Heart left ventricle (tissue), 16 donors: ENCODE measurements at regions not wholly inside any gene's neighbourhood (a gene's known extent, or its start where the extent isn't known, plus 50 kb on each side); places are given as distances from the start of the nearest gene placed in this dataset.

ENCODE experiments used
- ATAC-seq, 4 donors: fragments of 200-7000 bp; cut with Tn5 transposase; one replicate each; pipeline ENCODE4 v1.9.1; 2020 to 2022; ENCODE audit warnings: moderate library complexity in 4 of 4, mild to moderate bottlenecking in 3 of 4, moderate number of reproducible peaks in 1 of 4
- DNase-seq, 5 donors: peaks; one replicate each; pipeline ENCODE4 v3.0.0-alpha.2; 2020
- H3K27ac ChIP-seq, 12 donors: fragments of 200-600 bp; sonication (generic) in 4 of 12; one replicate each; pipeline versions ENCODE4 v1.5.0 to v1.8.0; 2016 to 2022; ENCODE audit warnings: mild to moderate bottlenecking in 2 of 12
- H3K27me3 ChIP-seq, 9 donors: fragments of 200-600 bp; sonication (generic) in 2 of 9; one replicate each; pipeline versions ENCODE4 v1.5.1 to v1.8.0; 2016 to 2022; ENCODE audit warnings: mild to moderate bottlenecking in 3 of 9
- H3K36me3 ChIP-seq, 9 donors: fragments of 200-600 bp; sonication (generic) in 2 of 9; one replicate each; pipeline versions ENCODE4 v1.5.0 to v1.8.0; 2018 to 2022; ENCODE audit warnings: mild to moderate bottlenecking in 2 of 9
- H3K4me1 ChIP-seq, 12 donors: fragments of 200-600 bp; sonication (generic) in 4 of 12; one replicate each; pipeline versions ENCODE4 v1.5.0 to v1.8.0; 2016 to 2022; ENCODE audit warnings: mild to moderate bottlenecking in 3 of 12
- H3K4me3 ChIP-seq, 12 donors: fragments of 200-600 bp; sonication (generic) in 4 of 12; one replicate each; pipeline versions ENCODE4 v1.5.0 to v1.8.0; 2017 to 2022; ENCODE audit warnings: mild to moderate bottlenecking in 9 of 12, moderate library complexity in 4 of 12
- H3K9me3 ChIP-seq, 12 donors: fragments of 200-600 bp; sonication (generic) in 4 of 12; one replicate each; pipeline versions ENCODE4 v1.5.0 to v1.8.0; 2016 to 2022; ENCODE audit warnings: mild to moderate bottlenecking in 1 of 12
- CTCF ChIP-seq, 12 donors: fragments of 200-600 bp; sonication (generic) in 4 of 12; IDR thresholded peaks; one replicate each; pipeline versions ENCODE4 v1.5.0 to v1.8.0; 2018 to 2022; ENCODE audit warnings: antibody characterized with exemption in 12 of 12, mild to moderate bottlenecking in 5 of 12
- POLR2A ChIP-seq, 2 donors: fragments of 450-650 bp; IDR thresholded peaks; one replicate each; pipeline ENCODE4 v1.6.1; 2017; ENCODE audit warnings: antibody characterized with exemption in 2 of 2, mild to moderate bottlenecking in 2 of 2, moderate library complexity in 2 of 2
- WGBS, 4 donors: extraction: QIAGEN DNeasy Blood & Tissue Kit in 2 of 4; methylation state at CpG; one replicate each; pipeline versions ENCODE4 v1.1.5 to v1.1.7; 2013 to 2018; 5-methylcytosine and 5-hydroxymethylcytosine counted together
- intact Hi-C, 10 donors: fragments of 100-400 bp; cut with DNase I; formaldehyde crosslinking; loops; one replicate each; pipeline versions ENCODE4 v1.11.1 to v1.14.2; 2022
- donor health status: ischemic (EF 13 %, LVEDD 7.1; RV severe dilation, severe dysfunction).
- donor health status: healthy with polysubstance abuse.
- donor health status: DM: no; HTN: yes; CAD: no.
- donor health status: DM: no; HTN: no; CAD: no.
- donor health status: ischemic (EF 25% LVEDD 6.9; RV normal size, moderate dysfunction).
- donor health status: ischemic (EF 25% LVEDD 5.7; RV mildly dilated, moderate dysfunction).
- donor health status: healthy.
- donor health status: DM: yes; HTN: yes; CAD: no.
- donor health status: ischemic (EF 35%, LVEDD 5.7; RV mildly dilated, moderate dysfunction).
- donor health status: nonischemic (EF 11% LVEDD 7.7; RV severe dilation, severe dysfunction).
- donor health status: DM: yes; HTN: yes; CAD: no.
- donor health status: PGD.
- donor health status: ischemic (EF 29% LVEDD 5.4; RV normal size, mild dysfunction).
- donor health status: nonischemic (EF 23%, LVEDD 6.1; RV moderate dilation, normal function).

- Histone ChIP-seq H3K9me3 (no peaks in the 10 kb centered on the region), H3K36me3 (no peaks in the 10 kb centered on the region), H3K4me3 (no peak overlapping the region), H3K4me1 (no peaks in the 10 kb centered on the region), H3K27me3 (peaks cover 0 to 28% (median 5%) of the 10 kb centered on the region in 9 donors), H3K27ac (no peak overlapping the region)
- DNase-seq (no peak), ATAC-seq (no peak)
- 80 to 84% (median 81%) methylated on average over 7 to 12 of the region's 12 CpGs for WGBS, 4 donors
- TF ChIP-seq CTCF (IDR thresholded peaks at IDR 0.05) = no peak
- no peak for TF ChIP-seq POLR2A (IDR thresholded peaks at IDR 0.05)
- intact Hi-C loops = no loop called here
Observed at GRCh38 chr1:30325085-30325935, 398.1 kb downstream of the MATN1 start.

- no peak overlapping the region for H3K27ac ChIP-seq
- H3K27me3 ChIP-seq = peaks cover 0 to 31% (median 5%) of the 10 kb centered on the region in 9 donors
- no peak overlapping the region for H3K4me3 ChIP-seq
- ATAC-seq (no peak), DNase-seq (no peak)
- no peaks in the 10 kb centered on the region for H3K9me3 ChIP-seq
- TF ChIP-seq CTCF (IDR thresholded peaks at IDR 0.05) (no peak), POLR2A (IDR thresholded peaks at IDR 0.05) (no peak)
- WGBS, 4 donors = 72 to 76% (median 75%) methylated on average over 9 of the region's 9 CpGs
- intact Hi-C loops = no loop called here
- H3K4me1 ChIP-seq = no peaks in the 10 kb centered on the region
- H3K36me3 ChIP-seq = no peaks in the 10 kb centered on the region
Observed at GRCh38 chr1:30324251-30325084, 398.9 kb downstream of the MATN1 start.

- Histone ChIP-seq H3K27me3 (peaks cover 0 to 35% (median 6%) of the 10 kb centered on the region in 9 donors), H3K4me1 (no peaks in the 10 kb centered on the region), H3K36me3 (no peaks in the 10 kb centered on the region), H3K9me3 (no peaks in the 10 kb centered on the region), H3K27ac (no peak overlapping the region), H3K4me3 (no peak overlapping the region)
- TF ChIP-seq POLR2A (IDR thresholded peaks at IDR 0.05) = no peak
- TF ChIP-seq CTCF (IDR thresholded peaks at IDR 0.05) = no peak
- DNase-seq (no peak), ATAC-seq (no peak)
- 48 to 62% (median 59%) methylated on average over 5 of the region's 5 CpGs for WGBS, 4 donors
- intact Hi-C loops = no loop called here
Observed at GRCh38 chr1:30323841-30324240, 399.5 kb downstream of the MATN1 start.

- Histone ChIP-seq H3K9me3 (no peaks in the 10 kb centered on the region), H3K27me3 (peaks cover 0 to 35% (median 6%) of the 10 kb centered on the region in 9 donors), H3K4me3 (no peak overlapping the region), H3K27ac (no peak overlapping the region), H3K4me1 (no peaks in the 10 kb centered on the region), H3K36me3 (no peaks in the 10 kb centered on the region)
- intact Hi-C loops = no loop called here
- WGBS, 4 donors = 80 to 83% (median 81%) methylated on average over 3 of the region's 3 CpGs
- TF ChIP-seq POLR2A (IDR thresholded peaks at IDR 0.05) (no peak), CTCF (IDR thresholded peaks at IDR 0.05) (no peak)
- DNase-seq (no peak), ATAC-seq (no peak)
Observed at GRCh38 chr1:30323352-30323751, 400.0 kb downstream of the MATN1 start.
